Stimulated activated CD4-positive, alpha-beta T cell treated with anti-CD3 and anti-CD28 coated beads, Interleukin-4, amount 100 ng/mL, for 48 hours (primary cell): ENCODE measurements at regions not wholly inside any gene's neighbourhood (a gene's known extent, or its start where the extent isn't known, plus 50 kb on each side); places are given as distances from the start of the nearest gene placed in this dataset.
"Not testable (repeated sequence)": the region's sequence is repeated elsewhere in the genome, so short reads cannot be mapped to it uniquely, and the experiment has no call there.

Source experiments
- DNase-seq, 2 donors: peaks; one replicate each; pipeline ENCODE4 v3.0.0-alpha.2; 2020; ENCODE audit warnings: low read depth in 2 of 2

DNA sequence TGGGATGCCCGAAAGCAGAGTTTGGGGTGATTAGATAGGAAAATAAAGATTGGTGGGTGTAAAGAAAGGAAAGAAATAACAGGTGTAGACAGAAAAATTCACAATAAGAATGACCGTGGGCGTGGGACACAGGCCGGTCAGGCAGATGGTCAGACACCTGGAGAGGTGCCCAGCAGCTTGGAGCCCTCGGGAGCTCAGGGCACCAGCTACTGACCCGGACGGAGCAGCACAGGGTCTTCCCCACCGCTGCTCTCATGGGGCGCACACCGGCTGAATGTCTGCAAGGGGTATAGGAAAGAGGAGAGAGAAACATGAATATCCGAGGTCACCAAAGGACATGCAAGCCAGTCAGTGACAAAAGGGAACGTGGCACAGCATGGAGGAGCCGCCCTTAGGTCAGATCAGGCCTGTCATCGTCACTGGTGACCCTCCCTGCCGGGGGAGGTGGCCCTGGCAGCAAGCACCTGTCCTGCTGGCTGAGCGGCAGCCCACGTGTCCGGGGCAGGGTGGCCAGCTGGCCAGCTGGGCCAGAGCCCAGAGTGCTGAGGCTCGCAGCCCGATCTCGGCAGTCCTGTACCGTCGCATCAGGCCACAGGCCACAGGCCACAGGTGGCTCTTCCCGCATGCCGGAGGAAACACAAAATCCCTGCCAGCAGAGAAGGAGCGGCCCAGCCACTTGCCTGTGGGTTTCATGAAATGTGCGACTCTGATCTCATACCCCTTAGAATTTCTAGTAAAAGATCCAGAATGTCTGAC, 112.0 kb upstream of the NDUFV2 start:
- DNase-seq: no peak

DNA sequence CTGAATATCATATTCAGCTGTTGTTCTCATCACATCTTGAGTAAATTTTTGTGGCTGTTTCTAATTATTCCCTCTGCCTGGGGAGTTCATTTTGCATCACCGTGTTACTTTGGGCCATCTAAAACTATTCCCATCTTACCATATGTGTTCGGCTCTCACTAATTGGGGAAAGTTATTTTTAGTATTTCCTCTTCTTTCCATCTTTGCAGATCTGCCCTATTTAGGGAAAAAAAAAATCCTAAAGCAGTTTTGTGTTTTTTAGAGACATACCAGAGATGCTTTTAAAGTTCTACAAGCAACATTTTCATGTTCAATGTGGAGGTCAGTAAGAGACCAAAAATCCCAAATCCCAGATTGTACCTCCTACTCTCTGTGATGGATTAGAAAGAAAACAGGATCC, 111.3 kb upstream of the NDUFV2 start:
- DNase-seq: no peak

DNA sequence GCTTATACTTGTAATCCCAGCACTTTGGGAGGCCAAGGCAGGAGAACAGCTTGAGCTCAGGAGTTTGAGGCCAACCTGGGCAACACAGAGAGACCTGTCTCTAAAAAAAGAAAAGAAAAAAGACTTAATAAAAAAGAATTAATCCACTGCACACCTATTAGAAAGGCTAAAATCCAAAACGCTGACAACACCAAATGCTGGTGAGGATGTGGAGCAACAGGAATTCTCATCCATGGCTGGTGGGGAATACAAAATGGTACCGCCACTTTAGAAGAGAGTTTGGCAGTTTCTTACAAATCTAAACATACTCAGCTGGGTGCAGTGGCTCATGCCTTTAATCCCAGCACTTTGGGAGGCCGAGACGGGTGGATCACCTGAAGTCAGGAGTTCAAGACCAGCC, 110.0 kb upstream of the NDUFV2 start:
- DNase-seq: not testable (repeated sequence)

DNA sequence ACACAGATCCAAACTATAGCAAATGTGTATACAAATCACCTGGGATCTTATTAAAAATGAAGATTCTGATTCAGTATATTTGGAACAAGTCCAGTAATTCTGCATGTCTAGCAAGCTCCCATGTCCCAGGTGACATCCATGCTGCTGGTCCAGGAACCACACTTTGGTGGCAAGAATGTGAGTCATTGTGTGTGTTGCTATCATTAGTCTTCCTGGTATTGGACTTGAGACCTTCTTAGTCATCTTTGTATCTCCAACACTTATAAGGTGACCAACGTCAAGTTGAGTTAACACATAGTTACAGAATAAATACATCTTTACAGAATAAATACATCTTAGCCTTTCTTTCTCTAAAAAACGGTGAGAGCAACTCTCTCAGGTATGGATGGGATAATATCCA, 107.9 kb upstream of the NDUFV2 start:
- DNase-seq: no peak

DNA sequence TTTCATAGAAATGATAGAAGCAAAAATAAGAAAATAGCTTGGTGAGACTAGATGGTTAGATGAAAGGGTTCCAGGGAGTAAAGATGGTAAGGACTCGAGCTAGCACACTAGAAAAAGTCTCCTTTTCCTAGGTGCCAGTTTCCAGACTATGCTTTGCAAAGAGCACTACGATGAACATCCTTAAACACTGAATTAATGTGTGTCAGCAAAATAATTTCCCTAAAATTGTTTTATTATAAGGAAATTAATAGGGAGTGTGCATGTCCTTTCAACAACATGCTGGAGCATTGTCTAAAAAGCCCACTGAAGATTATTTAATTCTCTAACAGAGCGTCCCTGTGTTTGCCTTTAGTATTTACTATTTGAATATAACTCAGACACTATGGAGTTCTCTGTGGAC, 107.4 kb upstream of the NDUFV2 start:
- no peak for DNase-seq

DNA sequence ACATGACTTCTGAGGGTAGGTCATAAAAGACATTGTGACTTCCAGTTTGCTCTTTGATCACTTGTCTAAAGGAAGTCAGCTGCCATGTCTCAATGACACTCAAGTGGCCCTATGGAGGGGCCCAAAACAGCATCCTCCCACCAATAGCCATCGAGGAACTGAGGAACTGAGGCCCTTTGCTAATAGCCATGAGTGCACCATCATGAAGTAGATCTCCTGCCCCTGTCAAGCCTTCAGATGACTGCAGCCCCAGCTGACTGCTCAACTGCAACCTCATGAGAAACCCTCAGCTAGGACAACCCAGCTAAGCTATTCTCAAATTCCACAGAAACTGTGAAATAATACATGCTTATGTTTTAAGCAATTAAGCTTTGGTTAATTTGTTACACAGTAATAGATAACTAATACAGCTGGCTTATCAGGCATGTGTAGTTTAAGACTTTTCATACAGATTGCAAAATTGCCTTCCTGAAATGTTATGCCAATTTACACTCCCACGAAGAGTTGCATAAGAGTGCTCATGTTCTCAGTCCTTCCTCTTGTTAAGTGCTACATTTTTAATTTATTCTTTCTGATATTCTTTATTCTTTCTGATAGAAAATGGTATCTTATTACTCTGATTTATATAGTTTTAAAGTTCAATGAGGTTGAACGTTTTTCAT, 105.6 kb upstream of the NDUFV2 start:
- DNase-seq: no peak

DNA sequence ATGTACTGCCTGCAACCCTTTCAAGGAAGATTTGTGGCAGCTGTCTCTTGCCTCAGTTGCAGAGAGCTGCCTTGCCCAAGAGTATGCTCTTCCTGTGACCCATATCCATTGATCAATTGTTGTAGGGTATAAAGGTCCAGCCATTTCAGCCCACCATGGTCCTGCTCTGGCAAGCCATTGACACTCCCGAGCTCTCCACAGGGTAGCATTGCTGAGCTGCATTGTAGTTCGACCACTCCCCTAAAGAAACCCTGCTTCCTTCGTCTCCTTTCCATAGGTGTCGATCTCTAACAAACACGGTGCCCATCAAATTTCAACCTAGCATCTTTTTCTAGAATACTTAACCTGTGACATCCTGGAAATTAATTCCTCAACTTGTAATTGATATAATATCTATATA, 104.9 kb upstream of the NDUFV2 start:
- DNase-seq: no peak

DNA sequence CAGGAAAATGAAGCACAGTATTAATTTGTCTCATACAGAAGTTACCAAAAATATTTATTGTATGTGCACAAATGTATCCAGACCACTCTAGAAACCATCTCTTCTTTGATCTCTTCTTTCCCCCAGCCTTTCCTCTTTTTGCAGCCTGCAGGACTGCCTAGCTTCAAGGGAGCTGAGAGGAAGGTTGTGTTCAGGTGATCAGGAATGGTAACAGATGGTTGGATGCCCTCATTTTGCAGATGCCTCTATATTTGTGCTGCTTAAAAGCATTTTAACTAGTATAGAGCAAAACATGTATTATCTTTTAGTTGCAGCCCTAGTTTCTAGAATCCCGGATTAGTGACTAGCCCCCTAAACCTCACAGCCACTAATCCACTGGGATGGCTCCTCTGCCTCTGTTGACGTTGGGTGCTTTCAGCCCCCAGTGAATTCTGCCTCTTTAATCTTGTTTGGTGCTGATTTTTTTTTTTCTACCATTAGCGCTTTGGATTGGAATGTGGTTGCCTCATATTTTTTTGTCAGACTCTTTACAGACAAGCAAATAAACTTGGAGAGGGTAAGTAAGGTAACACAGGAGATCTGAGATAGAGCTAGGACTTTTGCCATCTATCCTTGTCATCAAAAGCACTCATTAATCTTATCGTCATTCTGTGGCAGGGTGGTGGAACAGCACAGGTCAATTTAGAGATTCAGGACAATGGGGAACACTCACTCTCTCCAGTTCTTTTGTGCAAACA, 103.8 kb upstream of the NDUFV2 start:
- DNase-seq: no peak

DNA sequence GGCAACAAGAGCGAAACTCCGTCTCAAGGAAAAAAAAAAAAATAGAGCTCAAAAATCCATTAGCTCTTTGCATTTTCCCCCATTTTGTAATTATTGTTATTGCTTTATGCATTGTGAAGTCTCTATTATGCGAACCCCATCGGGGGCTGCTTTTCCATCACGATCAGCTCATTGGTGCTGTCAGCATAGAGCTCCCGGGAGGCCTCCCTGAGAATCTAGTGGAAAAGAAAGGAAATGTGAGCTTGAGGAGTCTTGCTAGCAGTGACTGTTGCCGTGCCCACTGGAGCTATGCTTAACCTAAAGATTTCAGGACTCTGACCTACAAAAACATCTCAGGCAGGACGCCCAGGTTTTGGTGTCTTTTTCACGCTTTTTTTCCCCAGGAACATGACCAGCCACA, 102.6 kb upstream of the NDUFV2 start:
- DNase-seq: no peak

DNA sequence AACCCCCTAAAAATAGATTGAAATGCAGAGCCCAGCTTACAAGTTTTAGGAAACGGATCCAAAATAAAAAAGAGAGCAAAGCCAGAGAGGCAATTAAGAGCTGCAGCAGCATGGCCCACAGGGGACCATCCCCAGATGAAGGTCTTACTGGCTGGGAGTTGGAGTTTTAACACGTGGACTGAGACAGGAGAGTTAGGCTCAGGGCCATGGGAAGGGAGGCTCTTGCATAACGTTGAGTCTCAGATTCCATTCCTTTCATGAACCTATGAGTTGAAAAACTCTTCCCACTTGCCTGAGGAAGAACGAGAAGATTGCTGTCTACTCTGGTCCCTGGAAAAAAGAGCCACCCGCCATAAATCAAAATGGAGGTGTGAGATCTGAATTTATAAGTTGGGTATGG, 101.8 kb upstream of the NDUFV2 start:
- DNase-seq: no peak

DNA sequence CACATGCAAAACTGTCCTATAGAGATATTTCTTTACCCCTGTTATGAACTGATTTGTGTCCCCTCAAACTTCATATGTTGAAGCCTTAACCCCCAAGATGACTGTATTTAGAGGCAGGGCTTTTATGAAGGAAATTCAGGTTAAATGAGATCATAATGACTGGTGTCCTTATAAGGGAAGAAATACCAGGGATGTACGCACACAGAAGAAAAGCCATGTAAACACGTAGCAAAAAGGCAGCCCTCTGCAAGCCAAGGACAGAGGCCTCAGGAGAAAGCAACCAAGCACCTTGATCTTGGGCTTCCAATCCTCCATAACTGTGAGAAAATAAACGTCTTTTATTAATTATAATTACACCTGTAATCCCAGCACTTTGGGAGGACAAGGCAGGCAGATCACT, 101.3 kb upstream of the NDUFV2 start:
- DNase-seq: no peak

DNA sequence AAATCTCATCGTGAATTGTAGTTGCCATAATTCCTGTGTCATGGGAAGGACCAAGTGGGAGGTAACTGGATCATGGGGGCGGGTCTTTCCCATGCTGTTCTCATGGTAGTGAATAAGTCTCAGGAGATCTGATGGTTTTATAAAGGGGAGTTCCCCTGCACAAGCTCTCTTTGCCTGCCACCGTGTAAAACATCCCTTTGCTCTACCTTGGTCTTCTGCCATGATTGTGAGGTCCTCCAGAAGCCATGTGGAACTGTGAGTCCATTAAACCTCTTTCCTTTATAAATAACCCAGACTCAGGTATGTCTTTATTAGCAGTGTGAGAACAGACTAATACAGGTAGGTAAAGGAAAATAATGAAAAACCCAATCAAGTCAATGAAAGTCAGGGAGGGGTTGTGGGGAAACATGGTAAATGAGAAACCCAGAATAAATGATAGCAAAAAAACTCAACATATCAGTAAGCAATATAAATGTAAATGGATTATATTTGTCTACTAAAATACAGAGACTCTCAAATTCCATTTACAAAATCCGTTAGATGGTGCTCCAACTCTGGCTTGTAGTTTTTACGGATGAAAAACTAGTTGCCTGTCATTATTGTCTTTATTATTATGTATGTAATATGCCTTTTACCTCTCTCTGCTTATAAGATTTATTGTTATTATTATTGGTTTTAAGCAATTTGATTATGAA, 98.9 kb upstream of the NDUFV2 start:
- DNase-seq: no peak

DNA sequence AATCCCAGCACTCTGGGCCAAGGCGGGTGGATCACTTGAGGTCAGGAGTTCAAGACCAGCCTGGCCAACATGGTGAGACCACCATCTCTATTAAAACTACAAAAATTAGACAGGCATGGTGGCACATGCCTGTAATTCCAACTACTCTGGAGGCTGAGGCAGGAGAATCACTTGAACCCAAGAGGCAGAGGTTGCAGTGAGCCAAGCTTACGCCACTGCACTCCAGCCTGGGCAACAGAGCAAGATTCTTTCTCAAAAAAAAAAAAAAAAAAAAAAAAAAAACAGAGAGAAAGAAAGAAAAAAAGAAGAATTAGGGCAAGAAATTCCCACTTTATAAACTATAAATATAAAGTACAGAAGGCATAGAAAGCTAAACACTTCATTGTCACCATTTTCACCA, 98.2 kb upstream of the NDUFV2 start:
- not testable (repeated sequence) for DNase-seq

DNA sequence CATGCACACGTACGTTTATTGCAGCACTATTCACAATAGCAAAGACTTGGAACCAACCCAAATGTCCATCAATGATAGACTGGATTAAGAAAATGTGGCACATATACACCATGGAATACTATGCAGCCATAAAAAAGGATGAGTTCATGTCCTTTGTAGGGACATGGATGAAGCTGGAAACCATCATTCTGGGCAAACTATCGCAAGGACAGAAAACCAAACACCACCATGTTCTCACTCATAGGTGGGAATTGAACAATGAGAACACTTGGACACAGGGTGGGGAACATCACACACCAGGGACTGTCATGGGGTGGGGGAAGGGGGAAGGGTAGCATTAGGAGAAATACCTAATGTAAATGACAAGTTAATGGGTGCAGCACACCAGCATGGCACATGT, 94.8 kb upstream of the NDUFV2 start:
- not testable (repeated sequence) for DNase-seq

DNA sequence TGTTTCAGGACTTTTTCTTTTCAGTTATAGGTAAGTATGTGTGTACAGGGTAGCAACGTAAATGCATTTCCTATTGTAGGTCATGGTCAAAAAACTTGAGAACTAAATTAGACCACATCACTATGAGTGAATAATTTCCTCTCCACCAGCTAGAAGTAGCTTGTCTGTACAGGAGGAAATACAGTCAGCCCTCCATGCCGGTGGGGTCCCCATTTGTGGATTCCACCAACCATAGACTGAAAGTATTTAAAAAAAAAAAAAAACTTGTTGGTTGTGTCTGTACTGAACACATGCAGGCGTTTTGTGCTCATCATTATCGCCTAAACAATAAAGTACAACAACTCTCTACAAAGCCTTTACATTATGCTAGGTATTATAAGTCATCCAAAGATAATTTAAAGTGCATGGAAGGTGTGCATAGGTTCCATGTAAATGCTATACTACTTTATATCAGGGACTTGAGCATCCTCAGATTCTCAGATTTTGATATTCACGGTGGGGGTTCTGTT, 94.2 kb upstream of the NDUFV2 start:
- no peak for DNase-seq

DNA sequence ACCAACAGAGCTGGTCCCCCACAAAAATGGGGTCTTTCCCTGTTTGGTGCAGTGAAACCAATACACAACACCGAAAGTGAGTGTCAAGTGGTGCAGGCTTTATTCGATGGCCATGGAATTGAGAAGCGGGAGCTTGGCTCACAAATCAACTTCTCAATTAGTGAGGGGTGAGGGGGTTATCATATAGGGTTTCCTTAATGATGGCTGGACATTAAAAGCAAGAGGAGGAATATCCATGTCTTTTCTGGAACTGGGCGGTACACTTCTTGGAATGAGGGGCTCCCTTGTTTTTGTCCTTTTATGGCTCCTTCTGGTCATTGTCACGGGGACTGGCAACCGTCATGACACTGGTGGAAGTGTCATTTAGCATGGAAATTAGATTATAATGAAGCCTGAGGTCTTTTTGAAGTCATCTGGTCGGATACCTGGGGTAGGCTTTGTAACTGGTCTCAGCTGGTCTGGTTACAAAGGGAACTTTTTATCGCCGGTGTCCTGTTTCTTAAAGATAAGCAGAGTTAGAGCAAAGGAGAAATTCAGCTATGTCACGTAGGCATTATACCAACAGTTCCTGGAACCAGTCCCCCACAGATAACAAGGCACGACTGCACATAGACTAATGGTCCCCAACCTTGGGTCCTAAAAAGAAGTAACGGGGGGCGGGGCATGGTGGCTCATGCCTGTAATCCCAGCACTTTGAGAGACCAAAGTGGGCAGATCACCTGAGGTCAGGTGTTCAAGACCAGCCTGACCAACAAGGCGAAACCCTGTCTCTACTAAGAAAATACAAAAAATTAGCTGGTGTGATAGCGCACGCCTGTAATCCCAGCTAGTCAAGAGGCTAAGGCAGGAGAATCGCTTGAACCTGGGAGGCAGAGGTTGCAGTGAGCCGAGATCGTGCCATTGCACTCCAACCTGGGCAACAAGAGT, 93.5 kb upstream of the NDUFV2 start:
- no peak for DNase-seq

DNA sequence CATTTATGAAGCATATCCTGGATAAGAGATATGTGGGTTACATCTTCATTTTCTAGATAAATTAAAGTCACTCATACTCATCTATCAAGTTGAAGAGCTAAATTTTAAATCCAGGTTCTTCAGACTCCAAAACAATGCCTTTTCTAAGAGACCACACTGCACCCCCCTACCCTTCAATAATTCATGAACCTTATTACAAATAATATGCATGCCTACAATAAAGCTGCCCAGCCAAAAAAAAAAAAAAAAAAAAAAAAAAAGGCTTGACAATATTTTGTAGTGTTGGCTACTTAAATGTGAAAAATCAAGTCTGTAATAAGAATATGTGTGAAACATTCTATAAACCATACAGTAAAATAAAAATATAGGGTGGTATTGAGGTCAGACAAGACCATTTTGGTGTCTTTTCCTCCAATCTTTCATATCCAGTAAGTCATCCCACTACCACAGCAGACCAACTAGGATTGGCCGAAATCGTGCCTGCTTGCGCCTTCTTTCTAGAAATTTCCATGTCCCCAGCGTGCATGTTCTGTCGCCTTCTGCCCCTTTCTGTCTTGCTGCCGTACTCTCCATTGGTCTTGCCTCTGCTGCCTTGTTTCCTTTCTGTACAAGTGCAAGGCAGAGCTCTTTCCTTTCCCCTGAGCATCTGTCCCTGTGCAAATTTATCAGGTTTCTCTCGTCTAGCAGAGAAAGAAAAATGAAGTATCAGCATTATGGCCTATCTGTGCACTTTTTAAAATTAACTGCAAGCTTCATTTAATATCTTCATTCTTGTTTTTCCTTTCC, 92.6 kb upstream of the NDUFV2 start:
- no peak for DNase-seq

DNA sequence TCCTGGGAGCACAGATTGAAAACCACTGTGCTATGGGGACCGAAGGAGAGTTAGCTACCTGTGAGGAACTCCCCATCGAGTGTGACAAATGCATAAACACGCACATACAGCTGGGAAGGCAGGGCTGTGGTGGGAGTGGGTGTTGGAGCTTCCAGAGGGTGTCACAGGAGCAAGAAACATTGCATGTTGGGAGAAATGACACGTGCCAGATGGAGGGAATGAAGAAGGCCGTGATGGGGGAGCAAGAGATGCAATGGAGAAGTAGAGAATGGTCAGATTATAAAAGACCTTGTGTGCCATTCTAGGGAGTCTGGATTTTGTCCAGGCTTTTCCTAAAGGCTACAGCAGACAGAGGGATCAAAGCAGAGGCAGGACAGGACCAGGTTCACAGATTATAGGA, 91.1 kb upstream of the NDUFV2 start:
- no peak for DNase-seq

DNA sequence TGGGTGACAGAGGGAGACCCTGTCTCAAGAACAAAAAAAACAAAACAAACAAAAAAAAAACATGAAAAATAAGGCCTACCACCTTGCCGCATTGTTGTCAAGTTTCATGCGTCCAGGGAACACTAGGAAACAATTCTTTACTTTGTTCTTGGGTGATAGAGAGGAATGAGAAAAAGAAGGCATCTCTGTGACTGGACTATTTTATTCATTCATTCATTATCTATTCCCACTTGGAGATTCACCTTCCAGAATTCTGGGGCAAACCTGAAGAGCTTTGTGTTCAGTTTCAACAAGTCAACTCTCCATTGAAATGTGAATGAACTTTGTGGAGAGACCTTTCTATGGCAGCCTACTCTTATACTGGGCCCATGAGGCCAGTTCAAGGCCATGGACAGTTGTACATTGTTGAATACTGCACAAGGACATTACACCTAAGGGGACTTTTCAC, 88.5 kb upstream of the NDUFV2 start:
- no peak for DNase-seq

DNA sequence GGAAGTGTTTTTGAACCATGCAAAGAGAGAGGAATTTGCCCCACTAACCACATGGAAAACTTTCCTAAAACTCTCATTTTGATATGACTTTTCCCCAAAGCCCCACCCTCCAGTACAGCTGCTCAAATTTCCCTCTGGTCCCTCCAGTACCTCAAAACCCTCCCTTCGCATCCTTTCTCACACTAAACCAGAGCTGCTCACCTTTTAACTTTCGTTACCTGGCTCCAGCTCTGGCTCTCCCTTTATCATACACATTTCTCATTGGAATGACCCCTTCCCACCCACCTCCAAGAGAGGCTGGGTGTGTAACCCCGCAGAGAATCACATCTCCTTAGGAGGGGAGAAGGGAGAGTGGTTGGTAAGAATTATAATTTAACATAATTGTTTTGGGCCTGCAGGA, 86.8 kb upstream of the NDUFV2 start:
- no peak for DNase-seq
